ENCODE measurements at regions not wholly inside any gene's neighbourhood (a gene's known extent, or its start where the extent isn't known, plus 50 kb on each side); places are given as distances from the start of the nearest gene placed in this dataset.

- FAIRE-seq = no peak
- DNase-seq (ENCODE audit: insufficient read length, low spot score) = no peak
Observed at GRCh38 chrX:4935401-4935800, 1222.0 kb upstream of the PRKX start.

GRCh38 chrX:4932790-4933189, 1219.3 kb upstream of the PRKX start:
- FAIRE-seq (no peak), DNase-seq (ENCODE audit: insufficient read length, low spot score) (no peak)

GRCh38 chrX:4930426-4930825, 1217.0 kb upstream of the PRKX start:
- FAIRE-seq (no peak), DNase-seq (ENCODE audit: insufficient read length, low spot score) (no peak)

- FAIRE-seq (no peak), DNase-seq (ENCODE audit: insufficient read length, low spot score) (no peak)
Observed at GRCh38 chrX:4925911-4926310, 1212.5 kb upstream of the PRKX start.

- DNase-seq (ENCODE audit: insufficient read length, low spot score) = no peak
- FAIRE-seq = no peak
Observed at GRCh38 chrX:4909348-4909747, 1195.9 kb upstream of the PRKX start.

- DNase-seq (ENCODE audit: insufficient read length, low spot score) = no peak
- no peak for FAIRE-seq
Observed at GRCh38 chrX:4905576-4905975, 1192.1 kb upstream of the PRKX start.

GRCh38 chrX:4881277-4881676, 1167.8 kb upstream of the PRKX start:
- FAIRE-seq = no peak
- no peak for DNase-seq (ENCODE audit: insufficient read length, low spot score)

- DNase-seq (ENCODE audit: insufficient read length, low spot score) (no peak), FAIRE-seq (no peak)
Observed at GRCh38 chrX:4878640-4879039, 1165.2 kb upstream of the PRKX start.

GRCh38 chrX:4876268-4876667, 1162.8 kb upstream of the PRKX start:
- FAIRE-seq (no peak), DNase-seq (ENCODE audit: insufficient read length, low spot score) (no peak)

- FAIRE-seq (no peak), DNase-seq (ENCODE audit: insufficient read length, low spot score) (no peak)
Observed at GRCh38 chrX:4851534-4851933, 1138.1 kb upstream of the PRKX start.

- FAIRE-seq (no peak), DNase-seq (ENCODE audit: insufficient read length, low spot score) (no peak)
Observed at GRCh38 chrX:4850312-4850711, 1136.9 kb upstream of the PRKX start.

GRCh38 chrX:4844376-4844775, 1130.9 kb upstream of the PRKX start:
- DNase-seq (ENCODE audit: insufficient read length, low spot score) (no peak), FAIRE-seq (no peak)

GRCh38 chrX:4841216-4841745, 1127.8 kb upstream of the PRKX start:
- FAIRE-seq (no peak), DNase-seq (ENCODE audit: insufficient read length, low spot score) (no peak)

GRCh38 chrX:4831574-4831973, 1118.1 kb upstream of the PRKX start:
- DNase-seq (ENCODE audit: insufficient read length, low spot score) = no peak
- no peak for FAIRE-seq

- FAIRE-seq = no peak
- DNase-seq (ENCODE audit: insufficient read length, low spot score) = no peak
Observed at GRCh38 chrX:4830880-4831557, 1117.6 kb upstream of the PRKX start.

- no peak for FAIRE-seq
- no peak for DNase-seq (ENCODE audit: insufficient read length, low spot score)
Observed at GRCh38 chrX:4825550-4825949, 1112.1 kb upstream of the PRKX start.

- FAIRE-seq = no peak
- DNase-seq (ENCODE audit: insufficient read length, low spot score) = no peak
Observed at GRCh38 chrX:4809571-4809970, 1096.1 kb upstream of the PRKX start.

GRCh38 chrX:4805502-4805901, 1092.1 kb upstream of the PRKX start:
- no peak for DNase-seq (ENCODE audit: insufficient read length, low spot score)
- FAIRE-seq = no peak

GRCh38 chrX:4800756-4801155, 1087.3 kb upstream of the PRKX start:
- no peak for DNase-seq (ENCODE audit: insufficient read length, low spot score)
- no peak for FAIRE-seq

- DNase-seq (ENCODE audit: insufficient read length, low spot score) (no peak), FAIRE-seq (no peak)
Observed at GRCh38 chrX:4787971-4788370, 1074.5 kb upstream of the PRKX start.

GRCh38 chrX:4764888-4765287, 1051.4 kb upstream of the PRKX start:
- FAIRE-seq (no peak), DNase-seq (ENCODE audit: insufficient read length, low spot score) (no peak)

- DNase-seq (ENCODE audit: insufficient read length, low spot score) (no peak), FAIRE-seq (no peak)
Observed at GRCh38 chrX:4762196-4762595, 1048.7 kb upstream of the PRKX start.
